ENCODE measurements at regions not wholly inside any gene's neighbourhood (a gene's known extent, or its start where the extent isn't known, plus 50 kb on each side); places are given as distances from the start of the nearest gene placed in this dataset.

GRCh38 chr4:173753408-173753807 lies 223.4 kb upstream of the HAND2 start:
- H3K36me3 ChIP-seq (ENCODE audit: insufficient read depth, low read length) = no peaks in the 10 kb centered on the region
- no peaks in the 10 kb centered on the region for H3K79me2 ChIP-seq (ENCODE audit: insufficient read depth, low read length)
- H4K20me1 ChIP-seq (ENCODE audit: insufficient read depth, low read length, poor library complexity, severe bottlenecking) = no peaks in the 10 kb centered on the region
- H3K9me2 ChIP-seq (replicated peaks; ENCODE audit: low read depth, low read length) = no peaks in the 10 kb centered on the region
- H3K4me2 ChIP-seq (ENCODE audit: low read depth, low read length, poor library complexity, severe bottlenecking) = no peak overlapping the region
- H2AFZ ChIP-seq (ENCODE audit: low read length) = no peak overlapping the region
- H3K9ac ChIP-seq (ENCODE audit: low read depth, low read length, poor library complexity, severe bottlenecking) = no peak overlapping the region
- no peaks in the 10 kb centered on the region for H3K27me3 ChIP-seq (ENCODE audit: insufficient read depth, low read length, poor library complexity, severe bottlenecking)
- H3K4me3 ChIP-seq (ENCODE audit: low read length, poor library complexity, severe bottlenecking) = no peak overlapping the region
- H3K9me3 ChIP-seq (ENCODE audit: insufficient read depth, low read depth, low read length) = no peaks in the 10 kb centered on the region
- H3K4me1 ChIP-seq (ENCODE audit: insufficient read depth, low read length, poor library complexity, severe bottlenecking) = no peaks in the 10 kb centered on the region
- TF ChIP-seq EZH2phosphoT487 (IDR thresholded peaks at IDR 0.05; ENCODE audit: borderline replicate concordance) (no peak), CTCF (conservative IDR thresholded peaks at IDR 0.05; ENCODE audit: low read length) (no peak)
- no peaks in the 10 kb centered on the region for H3F3A ChIP-seq (ENCODE audit: low read depth)

GRCh38 chr4:173752610-173753230 lies 222.7 kb upstream of the HAND2 start:
- Histone ChIP-seq H3K4me2 (ENCODE audit: low read depth, low read length, poor library complexity, severe bottlenecking) (no peak overlapping the region), H3F3A (ENCODE audit: low read depth) (no peaks in the 10 kb centered on the region), H3K9me3 (ENCODE audit: insufficient read depth, low read depth, low read length) (no peaks in the 10 kb centered on the region), H3K4me3 (ENCODE audit: low read length, poor library complexity, severe bottlenecking) (no peak overlapping the region), H2AFZ (ENCODE audit: low read length) (no peak overlapping the region), H3K27me3 (ENCODE audit: insufficient read depth, low read length, poor library complexity, severe bottlenecking) (no peaks in the 10 kb centered on the region), H3K4me1 (ENCODE audit: insufficient read depth, low read length, poor library complexity, severe bottlenecking) (no peaks in the 10 kb centered on the region), H3K9ac (ENCODE audit: low read depth, low read length, poor library complexity, severe bottlenecking) (no peak overlapping the region), H3K9me2 (replicated peaks; ENCODE audit: low read depth, low read length) (no peaks in the 10 kb centered on the region), H3K36me3 (ENCODE audit: insufficient read depth, low read length) (no peaks in the 10 kb centered on the region), H3K79me2 (ENCODE audit: insufficient read depth, low read length) (no peaks in the 10 kb centered on the region), H4K20me1 (ENCODE audit: insufficient read depth, low read length, poor library complexity, severe bottlenecking) (no peaks in the 10 kb centered on the region)
- peak; percentile 91 for TF ChIP-seq CTCF (conservative IDR thresholded peaks at IDR 0.05; ENCODE audit: low read length)
- TF ChIP-seq EZH2phosphoT487 (IDR thresholded peaks at IDR 0.05; ENCODE audit: borderline replicate concordance) = no peak

- Histone ChIP-seq H2AFZ (ENCODE audit: low read length) (no peak overlapping the region), H3K36me3 (ENCODE audit: insufficient read depth, low read length) (no peaks in the 10 kb centered on the region), H4K20me1 (ENCODE audit: insufficient read depth, low read length, poor library complexity, severe bottlenecking) (no peaks in the 10 kb centered on the region)
Measured at GRCh38 chr4:173748353-173748752, 218.3 kb upstream of the HAND2 start.

More at GRCh38 chr4:173748353-173748752, 218.3 kb upstream of the HAND2 start:
- Histone ChIP-seq H3K9me3 (ENCODE audit: insufficient read depth, low read depth, low read length) (no peaks in the 10 kb centered on the region), H3F3A (ENCODE audit: low read depth) (no peaks in the 10 kb centered on the region), H3K4me1 (ENCODE audit: insufficient read depth, low read length, poor library complexity, severe bottlenecking) (no peaks in the 10 kb centered on the region), H3K9ac (ENCODE audit: low read depth, low read length, poor library complexity, severe bottlenecking) (no peak overlapping the region), H3K9me2 (replicated peaks; ENCODE audit: low read depth, low read length) (no peaks in the 10 kb centered on the region), H3K4me3 (ENCODE audit: low read length, poor library complexity, severe bottlenecking) (no peak overlapping the region), H3K79me2 (ENCODE audit: insufficient read depth, low read length) (no peaks in the 10 kb centered on the region), H3K27me3 (ENCODE audit: insufficient read depth, low read length, poor library complexity, severe bottlenecking) (no peaks in the 10 kb centered on the region), H3K4me2 (ENCODE audit: low read depth, low read length, poor library complexity, severe bottlenecking) (no peak overlapping the region)
- no peak for TF ChIP-seq EZH2phosphoT487 (IDR thresholded peaks at IDR 0.05; ENCODE audit: borderline replicate concordance)
- TF ChIP-seq CTCF (conservative IDR thresholded peaks at IDR 0.05; ENCODE audit: low read length) = no peak

Measured in Loucy (cell line).